HCT116 (cell line): ENCODE measurements at regions not wholly inside any gene's neighbourhood (a gene's known extent, or its start where the extent isn't known, plus 50 kb on each side); places are given as distances from the start of the nearest gene placed in this dataset.

Experiments
- ATAC-seq: fragments of 200-7000 bp; cut with Tn5 transposase; 2 replicates; pipeline ENCODE4 v1.9.1; 2020; ENCODE audit warnings: mild to moderate bottlenecking, moderate library complexity
- BruUV-seq: library from RNA; stranded (reverse); fragments of 400-500 nt; replicated peaks from 2 replicates; lab custom pipeline; 2021; lab: Mats Ljungman, UMichigan
- CTCF ChIA-PET: fragments of 300-600 bp; sonication (Branson Sonifier 250); formaldehyde crosslinking; loops from one replicate; lab custom pipeline; 2021; ENCODE audit warnings: antibody characterized with exemption; lab: Charles Lee
- POLR2A ChIA-PET: fragments of 300-600, 350-600 bp; sonication (Branson Sonifier 250); formaldehyde crosslinking; loops from one replicate; lab custom pipeline; 2021; ENCODE audit warnings: antibody characterized with exemption; lab: Charles Lee
- RAD21 ChIA-PET, 2 experiments: fragments of 300-600 bp; sonication (Branson Sonifier 250); formaldehyde crosslinking; loops; one replicate each; lab custom pipeline; 2023; ENCODE audit warnings: low total read pairs in 2 of 2; ENCODE audit not compliant: uncharacterized antibody in 2 of 2, unreplicated experiment in 2 of 2, low non-redundant PET in 1 of 2; lab: Charles Lee
- DNase-seq: peaks from one replicate; pipeline ENCODE4 v3.0.0-alpha.2; 2010; ENCODE audit warnings: low read depth, low spot score
- H2AFZ ChIP-seq: fragments of 200-600 bp; shearing (Covaris generic), sonication (generic); 2 replicates; pipeline ENCODE4 v1.6.1; 2017; ENCODE audit warnings: low read depth, mixed run types, mixed read lengths, antibody characterized with exemption, low read length; ENCODE audit not compliant: poor library complexity, severe bottlenecking
- H3K27ac ChIP-seq: 2 replicates; pipeline ENCODE4 v1.5.1; 2012; ENCODE audit warnings: low read depth, low read length
- H3K27me3 ChIP-seq: fragments of 200-600 bp; sonication (generic); 2 replicates; pipeline ENCODE4 v1.6.1; 2016; ENCODE audit warnings: mixed run types, low read length, mixed read lengths; ENCODE audit not compliant: insufficient read depth
- H3K36me3 ChIP-seq, 2 experiments: fragments of 200-500 bp in 1 of 2; fragments of 200-600 bp in 1 of 2; sonication (Bioruptor generic) in 1 of 2; sonication (generic) in 1 of 2; 2 replicates each; pipeline versions ENCODE4 v1.5.1 to v1.6.1; 2014 to 2016; ENCODE audit warnings: low read length in 2 of 2, inconsistent platforms in 1 of 2, mixed read lengths in 1 of 2, mixed run types in 1 of 2; ENCODE audit not compliant: insufficient read depth in 2 of 2, control insufficient read depth in 1 of 2
- H3K4me1 ChIP-seq, 2 experiments: fragments of 200-600 bp in 1 of 2; sonication (generic) in 1 of 2; 2 replicates each; pipeline versions ENCODE4 v1.5.1 to v1.6.1; 2012 to 2017; ENCODE audit warnings: low read length in 2 of 2, inconsistent platforms in 1 of 2, mild to moderate bottlenecking in 1 of 2, mixed read lengths in 1 of 2, mixed run types in 1 of 2, moderate library complexity in 1 of 2; ENCODE audit not compliant: insufficient read depth in 2 of 2, control insufficient read depth in 1 of 2
- H3K4me2 ChIP-seq: fragments of 200-600 bp; sonication (generic); 2 replicates; pipeline ENCODE4 v1.6.1; 2017; ENCODE audit warnings: mixed run types, low read length, mixed read lengths
- H3K4me3 ChIP-seq, 2 experiments: fragments of 200-600 bp in 1 of 2; sonication (generic) in 1 of 2; replicated peaks in 1 of 2; 2 replicates each; pipeline ENCODE4 v1.5.1; 2011 to 2016; ENCODE audit warnings: low read length in 2 of 2, control low read depth in 1 of 2, low read depth in 1 of 2, mild to moderate bottlenecking in 1 of 2, mixed read lengths in 1 of 2, mixed run types in 1 of 2
- H3K79me2 ChIP-seq: fragments of 200-600 bp; sonication (generic); 2 replicates; pipeline ENCODE4 v1.6.1; 2017; ENCODE audit warnings: mild to moderate bottlenecking, mixed run types, low read length, moderate library complexity, mixed read lengths; ENCODE audit not compliant: insufficient read depth
- H3K9ac ChIP-seq: fragments of 200-600 bp; sonication (generic); 2 replicates; pipeline ENCODE4 v1.6.1; 2016; ENCODE audit warnings: low read length, mixed read lengths
- H3K9me2 ChIP-seq: fragments of 200-600 bp; sonication (generic), shearing (Covaris generic); 2 replicates; pipeline ENCODE4 v1.6.1; 2017; ENCODE audit warnings: mixed run types, mild to moderate bottlenecking, moderate library complexity; ENCODE audit not compliant: insufficient read depth
- H3K9me3 ChIP-seq, 2 experiments: fragments of 200-500 bp in 1 of 2; fragments of 200-600 bp in 1 of 2; sonication (Bioruptor generic) in 1 of 2; sonication (generic) in 1 of 2; 2 replicates each; pipeline ENCODE4 v1.6.1; 2014 to 2017; ENCODE audit warnings: low read length in 2 of 2, mixed read lengths in 2 of 2, inconsistent platforms in 1 of 2, low read depth in 1 of 2, mild to moderate bottlenecking in 1 of 2, mixed run types in 1 of 2, moderate library complexity in 1 of 2; ENCODE audit not compliant: control insufficient read depth in 1 of 2, insufficient read depth in 1 of 2
- H4K20me1 ChIP-seq: fragments of 200-600 bp; sonication (generic), shearing (Covaris generic); 2 replicates; pipeline ENCODE4 v1.6.1; 2017; ENCODE audit warnings: mixed run types, mild to moderate bottlenecking, moderate library complexity; ENCODE audit not compliant: insufficient read depth
- EGR1 ChIP-seq: IDR thresholded peaks from 2 replicates; pipeline ENCODE4 v1.6.1; 2012; ENCODE audit warnings: low read depth
- ELF1 ChIP-seq: IDR thresholded peaks from 2 replicates; pipeline ENCODE4 v1.6.1; 2012; ENCODE audit warnings: low read depth, borderline replicate concordance
- EZH2phosphoT487 ChIP-seq: fragments of 200-600 bp; IDR thresholded peaks from 2 replicates; pipeline ENCODE4 v1.6.1; 2018; ENCODE audit warnings: antibody characterized with exemption, borderline replicate concordance
- FOSL1 ChIP-seq: IDR thresholded peaks from 2 replicates; pipeline ENCODE4 v1.6.1; 2012; ENCODE audit warnings: low read depth
- JUND ChIP-seq: IDR thresholded peaks from 2 replicates; pipeline ENCODE4 v1.6.1; 2012
- POLR2A ChIP-seq: IDR thresholded peaks from 2 replicates; pipeline ENCODE4 v1.7.0; 2011; ENCODE audit warnings: borderline replicate concordance; ENCODE audit not compliant: insufficient read depth, insufficient read length; ENCODE audit errors: extremely low read depth
- POLR2AphosphoS5 ChIP-seq: IDR thresholded peaks from 2 replicates; pipeline ENCODE4 v1.6.1; 2011; ENCODE audit warnings: mild to moderate bottlenecking, low read depth, low read length, moderate library complexity
- RAD21 ChIP-seq: IDR thresholded peaks from 2 replicates; pipeline ENCODE4 v1.6.1; 2012; ENCODE audit warnings: low read depth, mild to moderate bottlenecking
- SIN3A ChIP-seq: IDR thresholded peaks from 2 replicates; pipeline ENCODE4 v1.6.1; 2012; ENCODE audit warnings: low read depth
- TCF7L2 ChIP-seq: IDR thresholded peaks from 2 replicates; pipeline ENCODE4 v1.7.0; 2011; ENCODE audit warnings: borderline replicate concordance, inconsistent platforms; ENCODE audit not compliant: insufficient read depth, insufficient read length; ENCODE audit errors: extremely low read depth
- YY1 ChIP-seq: IDR thresholded peaks from 2 replicates; pipeline ENCODE4 v1.6.1; 2011; ENCODE audit warnings: low read length, low read depth, moderate library complexity, mild to moderate bottlenecking; ENCODE audit not compliant: insufficient replicate concordance; ENCODE audit errors: extremely low read depth
- ZFX ChIP-seq: fragments of 450-650 bp; IDR thresholded peaks from 2 replicates; pipeline ENCODE4 v1.6.1; 2017
- ZNF274 ChIP-seq: fragments of 200-500 bp; sonication (Bioruptor generic); IDR thresholded peaks from 2 replicates; pipeline ENCODE4 v1.6.1; 2014; ENCODE audit warnings: mild to moderate bottlenecking, low read depth, low read length, inconsistent platforms
- intact Hi-C: fragments of 100-400 bp; cut with micrococcal nuclease; formaldehyde crosslinking; loops from 2 replicates; pipeline ENCODE4 v1.10.0; 2022
- TF ChIP-seq, protein P1 (sequence below): IDR thresholded peaks from 2 replicates; pipeline ENCODE4 v1.6.1; 2012
- TF ChIP-seq, protein P2 (sequence below): IDR thresholded peaks from 2 replicates; pipeline ENCODE4 v1.6.1; 2011; ENCODE audit warnings: mild to moderate bottlenecking, low read length, moderate library complexity; ENCODE audit not compliant: insufficient replicate concordance; ENCODE audit errors: extremely low read depth
- TF ChIP-seq, protein P3 (sequence below), 3 experiments: fragments of 200-600 bp in 1 of 3; sonication (generic) in 1 of 3; IDR thresholded peaks in 2 of 3; conservative IDR thresholded peaks in 1 of 3; 2 replicates each; pipeline ENCODE4 v1.5.1; 2012 to 2017; ENCODE audit warnings: low read depth in 2 of 3, low read length in 2 of 3, antibody characterized with exemption in 1 of 3, borderline replicate concordance in 1 of 3, control low read depth in 1 of 3, mild to moderate bottlenecking in 1 of 3, mixed read lengths in 1 of 3, mixed run types in 1 of 3, moderate library complexity in 1 of 3; ENCODE audit not compliant: insufficient read depth in 1 of 3
- TF ChIP-seq, protein P4 (sequence below): IDR thresholded peaks from 2 replicates; pipeline ENCODE4 v1.6.1; 2012; ENCODE audit warnings: low read depth

DNA sequence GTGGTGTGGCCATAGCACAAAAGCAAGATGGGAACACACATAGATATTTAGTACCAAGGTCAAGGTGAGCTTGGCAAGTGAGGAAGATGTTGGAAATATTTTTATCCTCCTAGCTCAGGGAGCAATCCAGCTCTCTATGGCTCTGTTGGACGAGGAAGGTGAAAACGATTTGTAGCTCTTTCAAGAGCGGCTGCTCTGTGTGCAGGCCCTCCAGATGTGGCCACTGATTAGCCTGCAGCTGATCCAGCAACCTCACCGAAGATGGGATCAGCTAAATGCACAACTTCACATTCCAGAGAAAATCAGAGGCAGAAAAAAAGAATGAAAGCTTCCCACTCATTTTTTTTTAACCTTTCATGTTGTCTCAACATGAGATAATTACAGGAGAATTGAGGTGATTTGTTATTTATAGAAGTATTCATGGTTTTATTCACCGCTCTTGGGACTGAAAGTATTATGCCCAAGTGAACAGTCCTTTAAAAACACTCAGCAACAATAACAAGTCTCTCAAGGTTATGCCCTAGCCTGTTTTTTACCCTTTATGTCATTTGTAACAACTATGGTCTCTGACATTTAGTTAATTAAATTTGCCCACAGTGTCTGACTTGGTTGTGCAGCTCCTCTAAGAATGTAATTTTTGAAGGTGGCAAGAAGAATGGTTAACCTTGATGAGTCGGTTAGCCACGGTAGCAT, 213.6 kb upstream of the ADARB2 start:
- no peak overlapping the region for H2AFZ ChIP-seq
- intact Hi-C loops = no loop called here

More for the DNA sequence above, 213.6 kb upstream of the ADARB2 start:
- CTCF ChIA-PET = no interaction called here
- Histone ChIP-seq H3K79me2 (no peaks in the 10 kb centered on the region), H4K20me1 (no peaks in the 10 kb centered on the region), H3K9me3 (peaks cover 12 to 25% of the 10 kb centered on the region in 2 experiments; a peak in 2 of 4 replicates), H3K4me2 (no peak overlapping the region), H3K9me2 (no peaks in the 10 kb centered on the region), H3K36me3 (no peaks in the 10 kb centered on the region), H3K27ac (no peak overlapping the region), H3K4me3 (no peak overlapping the region), H3K4me1 (no peaks in the 10 kb centered on the region), H3K9ac (no peak overlapping the region), H3K27me3 (no peaks in the 10 kb centered on the region)
- no TSS peak for BruUV-seq
- ATAC-seq (no peak), DNase-seq (no peak)
- TF ChIP-seq ELF1 = no peak
- no peak for TF ChIP-seq RAD21
- TF ChIP-seq ZFX = no peak
- no peak for TF ChIP-seq SIN3A
- TF ChIP-seq, protein P1, sequence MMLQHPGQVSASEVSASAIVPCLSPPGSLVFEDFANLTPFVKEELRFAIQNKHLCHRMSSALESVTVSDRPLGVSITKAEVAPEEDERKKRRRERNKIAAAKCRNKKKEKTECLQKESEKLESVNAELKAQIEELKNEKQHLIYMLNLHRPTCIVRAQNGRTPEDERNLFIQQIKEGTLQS = no peak
- TF ChIP-seq JUND = no peak
- TF ChIP-seq, protein P2, sequence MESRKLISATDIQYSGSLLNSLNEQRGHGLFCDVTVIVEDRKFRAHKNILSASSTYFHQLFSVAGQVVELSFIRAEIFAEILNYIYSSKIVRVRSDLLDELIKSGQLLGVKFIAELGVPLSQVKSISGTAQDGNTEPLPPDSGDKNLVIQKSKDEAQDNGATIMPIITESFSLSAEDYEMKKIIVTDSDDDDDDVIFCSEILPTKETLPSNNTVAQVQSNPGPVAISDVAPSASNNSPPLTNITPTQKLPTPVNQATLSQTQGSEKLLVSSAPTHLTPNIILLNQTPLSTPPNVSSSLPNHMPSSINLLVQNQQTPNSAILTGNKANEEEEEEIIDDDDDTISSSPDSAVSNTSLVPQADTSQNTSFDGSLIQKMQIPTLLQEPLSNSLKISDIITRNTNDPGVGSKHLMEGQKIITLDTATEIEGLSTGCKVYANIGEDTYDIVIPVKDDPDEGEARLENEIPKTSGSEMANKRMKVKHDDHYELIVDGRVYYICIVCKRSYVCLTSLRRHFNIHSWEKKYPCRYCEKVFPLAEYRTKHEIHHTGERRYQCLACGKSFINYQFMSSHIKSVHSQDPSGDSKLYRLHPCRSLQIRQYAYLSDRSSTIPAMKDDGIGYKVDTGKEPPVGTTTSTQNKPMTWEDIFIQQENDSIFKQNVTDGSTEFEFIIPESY = no peak
- no peak for TF ChIP-seq EZH2phosphoT487
- TF ChIP-seq YY1 = no peak
- no peak for TF ChIP-seq EGR1
- no peak for TF ChIP-seq POLR2AphosphoS5
- TF ChIP-seq, protein P3, sequence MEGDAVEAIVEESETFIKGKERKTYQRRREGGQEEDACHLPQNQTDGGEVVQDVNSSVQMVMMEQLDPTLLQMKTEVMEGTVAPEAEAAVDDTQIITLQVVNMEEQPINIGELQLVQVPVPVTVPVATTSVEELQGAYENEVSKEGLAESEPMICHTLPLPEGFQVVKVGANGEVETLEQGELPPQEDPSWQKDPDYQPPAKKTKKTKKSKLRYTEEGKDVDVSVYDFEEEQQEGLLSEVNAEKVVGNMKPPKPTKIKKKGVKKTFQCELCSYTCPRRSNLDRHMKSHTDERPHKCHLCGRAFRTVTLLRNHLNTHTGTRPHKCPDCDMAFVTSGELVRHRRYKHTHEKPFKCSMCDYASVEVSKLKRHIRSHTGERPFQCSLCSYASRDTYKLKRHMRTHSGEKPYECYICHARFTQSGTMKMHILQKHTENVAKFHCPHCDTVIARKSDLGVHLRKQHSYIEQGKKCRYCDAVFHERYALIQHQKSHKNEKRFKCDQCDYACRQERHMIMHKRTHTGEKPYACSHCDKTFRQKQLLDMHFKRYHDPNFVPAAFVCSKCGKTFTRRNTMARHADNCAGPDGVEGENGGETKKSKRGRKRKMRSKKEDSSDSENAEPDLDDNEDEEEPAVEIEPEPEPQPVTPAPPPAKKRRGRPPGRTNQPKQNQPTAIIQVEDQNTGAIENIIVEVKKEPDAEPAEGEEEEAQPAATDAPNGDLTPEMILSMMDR (IDR thresholded peaks at IDR 0.05 in 2 of 3, conservative IDR thresholded peaks at IDR 0.05 in 1 of 3; ENCODE audit: borderline replicate concordance in 1 of 3, insufficient read depth in 1 of 3, low read depth in 2 of 3, low read length in 2 of 3) = no peak
- no peak for TF ChIP-seq TCF7L2
- TF ChIP-seq, protein P4, sequence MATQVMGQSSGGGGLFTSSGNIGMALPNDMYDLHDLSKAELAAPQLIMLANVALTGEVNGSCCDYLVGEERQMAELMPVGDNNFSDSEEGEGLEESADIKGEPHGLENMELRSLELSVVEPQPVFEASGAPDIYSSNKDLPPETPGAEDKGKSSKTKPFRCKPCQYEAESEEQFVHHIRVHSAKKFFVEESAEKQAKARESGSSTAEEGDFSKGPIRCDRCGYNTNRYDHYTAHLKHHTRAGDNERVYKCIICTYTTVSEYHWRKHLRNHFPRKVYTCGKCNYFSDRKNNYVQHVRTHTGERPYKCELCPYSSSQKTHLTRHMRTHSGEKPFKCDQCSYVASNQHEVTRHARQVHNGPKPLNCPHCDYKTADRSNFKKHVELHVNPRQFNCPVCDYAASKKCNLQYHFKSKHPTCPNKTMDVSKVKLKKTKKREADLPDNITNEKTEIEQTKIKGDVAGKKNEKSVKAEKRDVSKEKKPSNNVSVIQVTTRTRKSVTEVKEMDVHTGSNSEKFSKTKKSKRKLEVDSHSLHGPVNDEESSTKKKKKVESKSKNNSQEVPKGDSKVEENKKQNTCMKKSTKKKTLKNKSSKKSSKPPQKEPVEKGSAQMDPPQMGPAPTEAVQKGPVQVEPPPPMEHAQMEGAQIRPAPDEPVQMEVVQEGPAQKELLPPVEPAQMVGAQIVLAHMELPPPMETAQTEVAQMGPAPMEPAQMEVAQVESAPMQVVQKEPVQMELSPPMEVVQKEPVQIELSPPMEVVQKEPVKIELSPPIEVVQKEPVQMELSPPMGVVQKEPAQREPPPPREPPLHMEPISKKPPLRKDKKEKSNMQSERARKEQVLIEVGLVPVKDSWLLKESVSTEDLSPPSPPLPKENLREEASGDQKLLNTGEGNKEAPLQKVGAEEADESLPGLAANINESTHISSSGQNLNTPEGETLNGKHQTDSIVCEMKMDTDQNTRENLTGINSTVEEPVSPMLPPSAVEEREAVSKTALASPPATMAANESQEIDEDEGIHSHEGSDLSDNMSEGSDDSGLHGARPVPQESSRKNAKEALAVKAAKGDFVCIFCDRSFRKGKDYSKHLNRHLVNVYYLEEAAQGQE = no peak
- no peak for TF ChIP-seq POLR2A
- no peak for TF ChIP-seq ZNF274
- no peak for TF ChIP-seq FOSL1
- POLR2A ChIA-PET = no interaction called here
- RAD21 ChIA-PET = no interaction called here
